A549 (cell line): ENCODE measurements at regions not wholly inside any gene's neighbourhood (a gene's known extent, or its start where the extent isn't known, plus 50 kb on each side); places are given as distances from the start of the nearest gene placed in this dataset.

Experiments used
- CHD4 ChIP-seq: fragments of 200-600 bp; sonication (generic); IDR thresholded peaks from 2 replicates; pipeline ENCODE4 v1.6.1; 2016; ENCODE audit warnings: antibody characterized with exemption, mild to moderate bottlenecking, borderline replicate concordance
- ESRRA ChIP-seq: fragments of 150-350 bp; IDR thresholded peaks from 2 replicates; pipeline ENCODE4 v1.6.1; 2014; ENCODE audit warnings: mild to moderate bottlenecking, low read length, borderline replicate concordance
- FOSL2 ChIP-seq, 2 experiments: fragments of 450-650 bp in 1 of 2; fragments of >200 bp in 1 of 2; sonication (Bioruptor Twin) in 1 of 2; formaldehyde crosslinking; IDR thresholded peaks; 2 replicates each; pipeline versions ENCODE4 v1.5.0 to v1.6.1; 2016 to 2020; ENCODE audit warnings: mild to moderate bottlenecking in 1 of 2, moderate library complexity in 1 of 2
- JUNB ChIP-seq: fragments of >200 bp; sonication (Bioruptor Twin); formaldehyde crosslinking; IDR thresholded peaks from 2 replicates; pipeline ENCODE4 v1.6.1; 2016
- MYC ChIP-seq: IDR thresholded peaks from 2 replicates; pipeline ENCODE4 v1.6.1; 2012; ENCODE audit warnings: mild to moderate bottlenecking, inconsistent platforms, low read length, improper control_type of control experiment, borderline replicate concordance
- POLR2A ChIP-seq: IDR thresholded peaks from 2 replicates; pipeline ENCODE4 v1.6.1; 2012; ENCODE audit warnings: mild to moderate bottlenecking, low read length
- POLR2AphosphoS2 ChIP-seq: conservative IDR thresholded peaks from 2 replicates; pipeline ENCODE4 v1.6.1; 2012; ENCODE audit warnings: low read length, improper control_type of control experiment, inconsistent platforms
- RARB ChIP-seq: fragments of 250-450 bp; sonication (Bioruptor Pico); IDR thresholded peaks from 2 replicates; pipeline ENCODE4 v1.8.0; 2021; ENCODE audit warnings: mild to moderate bottlenecking, moderate library complexity
- RFX5 ChIP-seq: fragments of 450-650 bp; IDR thresholded peaks from 2 replicates; pipeline ENCODE4 v1.7.1; 2014; ENCODE audit warnings: antibody characterized with exemption, mild to moderate bottlenecking, moderate library complexity
- TF ChIP-seq, protein P1 (sequence below): fragments of 450-650 bp; IDR thresholded peaks from 2 replicates; pipeline ENCODE4 v1.6.1; 2014; ENCODE audit warnings: antibody characterized with exemption
- TF ChIP-seq, protein P2 (sequence below): fragments of >200 bp; sonication (Bioruptor Twin); formaldehyde crosslinking; IDR thresholded peaks from 3 replicates; pipeline ENCODE4 v1.5.1; 2016
- TF ChIP-seq, protein P3 (sequence below): IDR thresholded peaks from 2 replicates; pipeline ENCODE4 v1.6.1; 2012
- TF ChIP-seq, protein P4 (sequence below): IDR thresholded peaks from 2 replicates; pipeline ENCODE4 v1.6.1; 2012
- TF ChIP-seq, protein P5 (sequence below): fragments of 250-450 bp; sonication (Bioruptor Pico); IDR thresholded peaks from 2 replicates; pipeline ENCODE4 v1.5.0; 2021; ENCODE audit warnings: mild to moderate bottlenecking, moderate library complexity, borderline replicate concordance

DNA sequence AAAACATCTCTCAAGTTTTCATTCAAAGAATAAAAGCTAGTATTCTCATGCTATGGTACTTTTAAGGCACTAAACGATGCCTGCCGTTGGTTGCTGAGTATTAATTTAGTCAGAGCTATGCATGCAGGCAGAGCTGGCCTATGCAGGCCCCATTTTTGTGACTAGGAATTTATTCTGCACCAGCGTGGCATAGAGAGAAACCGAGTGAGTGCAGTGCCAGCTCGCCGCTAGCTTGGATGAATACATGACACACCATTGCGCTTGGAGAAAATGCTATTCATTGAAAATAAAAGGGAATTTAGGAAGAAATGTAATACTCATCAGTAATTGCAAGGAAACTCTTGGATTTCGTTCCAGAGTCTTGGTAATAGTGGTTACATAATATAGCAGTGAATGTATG lies 231.6 kb upstream of the RBFOX1 start:
- no peak for TF ChIP-seq MYC
- TF ChIP-seq POLR2A: no peak
- TF ChIP-seq, protein P1, sequence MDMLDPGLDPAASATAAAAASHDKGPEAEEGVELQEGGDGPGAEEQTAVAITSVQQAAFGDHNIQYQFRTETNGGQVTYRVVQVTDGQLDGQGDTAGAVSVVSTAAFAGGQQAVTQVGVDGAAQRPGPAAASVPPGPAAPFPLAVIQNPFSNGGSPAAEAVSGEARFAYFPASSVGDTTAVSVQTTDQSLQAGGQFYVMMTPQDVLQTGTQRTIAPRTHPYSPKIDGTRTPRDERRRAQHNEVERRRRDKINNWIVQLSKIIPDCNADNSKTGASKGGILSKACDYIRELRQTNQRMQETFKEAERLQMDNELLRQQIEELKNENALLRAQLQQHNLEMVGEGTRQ: no peak
- TF ChIP-seq, protein P2, sequence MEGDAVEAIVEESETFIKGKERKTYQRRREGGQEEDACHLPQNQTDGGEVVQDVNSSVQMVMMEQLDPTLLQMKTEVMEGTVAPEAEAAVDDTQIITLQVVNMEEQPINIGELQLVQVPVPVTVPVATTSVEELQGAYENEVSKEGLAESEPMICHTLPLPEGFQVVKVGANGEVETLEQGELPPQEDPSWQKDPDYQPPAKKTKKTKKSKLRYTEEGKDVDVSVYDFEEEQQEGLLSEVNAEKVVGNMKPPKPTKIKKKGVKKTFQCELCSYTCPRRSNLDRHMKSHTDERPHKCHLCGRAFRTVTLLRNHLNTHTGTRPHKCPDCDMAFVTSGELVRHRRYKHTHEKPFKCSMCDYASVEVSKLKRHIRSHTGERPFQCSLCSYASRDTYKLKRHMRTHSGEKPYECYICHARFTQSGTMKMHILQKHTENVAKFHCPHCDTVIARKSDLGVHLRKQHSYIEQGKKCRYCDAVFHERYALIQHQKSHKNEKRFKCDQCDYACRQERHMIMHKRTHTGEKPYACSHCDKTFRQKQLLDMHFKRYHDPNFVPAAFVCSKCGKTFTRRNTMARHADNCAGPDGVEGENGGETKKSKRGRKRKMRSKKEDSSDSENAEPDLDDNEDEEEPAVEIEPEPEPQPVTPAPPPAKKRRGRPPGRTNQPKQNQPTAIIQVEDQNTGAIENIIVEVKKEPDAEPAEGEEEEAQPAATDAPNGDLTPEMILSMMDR: no peak
- no peak for TF ChIP-seq JUNB
- TF ChIP-seq, protein P3, sequence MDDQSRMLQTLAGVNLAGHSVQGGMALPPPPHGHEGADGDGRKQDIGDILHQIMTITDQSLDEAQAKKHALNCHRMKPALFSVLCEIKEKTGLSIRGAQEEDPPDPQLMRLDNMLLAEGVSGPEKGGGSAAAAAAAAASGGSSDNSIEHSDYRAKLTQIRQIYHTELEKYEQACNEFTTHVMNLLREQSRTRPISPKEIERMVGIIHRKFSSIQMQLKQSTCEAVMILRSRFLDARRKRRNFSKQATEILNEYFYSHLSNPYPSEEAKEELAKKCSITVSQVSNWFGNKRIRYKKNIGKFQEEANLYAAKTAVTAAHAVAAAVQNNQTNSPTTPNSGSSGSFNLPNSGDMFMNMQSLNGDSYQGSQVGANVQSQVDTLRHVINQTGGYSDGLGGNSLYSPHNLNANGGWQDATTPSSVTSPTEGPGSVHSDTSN: no peak
- TF ChIP-seq RFX5: no peak
- TF ChIP-seq CHD4: no peak
- TF ChIP-seq, protein P4, sequence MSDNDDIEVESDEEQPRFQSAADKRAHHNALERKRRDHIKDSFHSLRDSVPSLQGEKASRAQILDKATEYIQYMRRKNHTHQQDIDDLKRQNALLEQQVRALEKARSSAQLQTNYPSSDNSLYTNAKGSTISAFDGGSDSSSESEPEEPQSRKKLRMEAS: no peak
- TF ChIP-seq POLR2AphosphoS2: no peak
- TF ChIP-seq RARB (CRISPR knock-in tag): no peak
- no peak for TF ChIP-seq FOSL2 (IDR thresholded peaks at IDR 0.05)
- no peak for TF ChIP-seq FOSL2 (CRISPR knock-in tag; IDR thresholded peaks at IDR 0.05)
- TF ChIP-seq, protein P5, sequence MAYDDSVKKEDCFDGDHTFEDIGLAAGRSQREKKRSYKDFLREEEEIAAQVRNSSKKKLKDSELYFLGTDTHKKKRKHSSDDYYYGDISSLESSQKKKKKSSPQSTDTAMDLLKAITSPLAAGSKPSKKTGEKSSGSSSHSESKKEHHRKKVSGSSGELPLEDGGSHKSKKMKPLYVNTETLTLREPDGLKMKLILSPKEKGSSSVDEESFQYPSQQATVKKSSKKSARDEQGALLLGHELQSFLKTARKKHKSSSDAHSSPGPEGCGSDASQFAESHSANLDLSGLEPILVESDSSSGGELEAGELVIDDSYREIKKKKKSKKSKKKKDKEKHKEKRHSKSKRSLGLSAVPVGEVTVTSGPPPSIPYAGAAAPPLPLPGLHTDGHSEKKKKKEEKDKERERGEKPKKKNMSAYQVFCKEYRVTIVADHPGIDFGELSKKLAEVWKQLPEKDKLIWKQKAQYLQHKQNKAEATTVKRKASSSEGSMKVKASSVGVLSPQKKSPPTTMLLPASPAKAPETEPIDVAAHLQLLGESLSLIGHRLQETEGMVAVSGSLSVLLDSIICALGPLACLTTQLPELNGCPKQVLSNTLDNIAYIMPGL: no peak
- no peak for TF ChIP-seq ESRRA
